ENCODE measurements at regions not wholly inside any gene's neighbourhood (a gene's known extent, or its start where the extent isn't known, plus 50 kb on each side); places are given as distances from the start of the nearest gene placed in this dataset.

DNA sequence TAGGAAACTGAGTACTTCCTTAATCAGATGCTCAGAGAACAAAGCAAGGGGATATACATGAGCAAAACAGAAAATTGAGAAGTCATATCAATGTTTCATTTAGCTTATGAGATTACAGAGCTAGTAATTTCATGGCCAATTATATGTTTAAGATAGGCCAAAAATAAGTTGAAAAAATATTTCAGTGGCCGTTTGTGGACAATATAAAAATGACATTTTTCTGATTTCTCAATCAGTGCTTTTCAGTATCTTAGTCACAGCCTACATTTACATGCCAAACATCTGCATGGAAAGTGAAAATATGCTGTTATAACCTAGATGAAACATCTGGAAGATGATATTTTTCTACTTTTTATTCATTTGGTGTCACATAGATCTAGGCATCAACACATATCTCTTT is 192.5 kb downstream of the HLX start:
- no peak for DNase-seq (ENCODE audit: low read depth)

DNA sequence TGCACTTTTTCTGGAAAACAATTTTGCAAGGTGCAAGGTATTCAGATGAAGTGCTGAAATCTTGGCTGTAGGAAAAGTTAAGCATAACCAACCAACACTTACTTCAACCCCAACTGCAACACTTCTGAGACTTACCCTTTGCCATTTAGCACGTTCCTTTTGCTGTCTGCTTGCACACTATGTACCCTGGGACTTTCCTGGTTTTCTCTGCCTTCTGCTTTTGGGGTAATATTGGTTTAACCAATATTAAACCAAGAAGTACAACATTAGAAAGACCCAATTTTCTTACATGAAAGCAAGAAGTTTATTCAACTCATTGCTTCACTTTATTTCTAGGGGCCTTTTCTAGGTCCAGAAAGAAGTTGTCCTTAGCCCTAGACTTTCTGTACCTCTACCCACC is 193.0 kb downstream of the HLX start:
- DNase-seq (ENCODE audit: low read depth), result no peak

DNA sequence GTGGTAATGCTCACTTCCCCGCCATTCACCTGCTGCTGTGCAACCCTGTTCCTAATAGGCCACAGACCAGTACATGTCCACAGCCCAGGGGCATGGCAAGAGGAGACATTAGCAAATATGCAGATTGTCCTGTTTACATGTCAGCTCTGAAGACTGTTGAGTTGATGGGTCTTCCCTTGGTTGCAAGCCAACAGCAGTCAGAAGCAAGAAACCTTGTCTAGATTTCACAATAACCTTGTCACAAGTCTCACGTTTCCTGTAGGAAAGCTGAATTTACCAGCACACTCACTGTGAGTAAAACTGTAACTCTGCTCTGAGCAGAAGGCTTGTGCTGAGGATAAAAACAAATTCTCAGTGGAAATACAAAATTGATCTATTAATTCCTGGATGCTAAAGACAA is 195.1 kb downstream of the HLX start:
- DNase-seq (ENCODE audit: low read depth), result peak; percentile 71

- DNase-seq (ENCODE audit: low read depth), result no peak
Observed at GRCh38 chr1:221075911-221076310, 196.7 kb downstream of the HLX start.

DNA sequence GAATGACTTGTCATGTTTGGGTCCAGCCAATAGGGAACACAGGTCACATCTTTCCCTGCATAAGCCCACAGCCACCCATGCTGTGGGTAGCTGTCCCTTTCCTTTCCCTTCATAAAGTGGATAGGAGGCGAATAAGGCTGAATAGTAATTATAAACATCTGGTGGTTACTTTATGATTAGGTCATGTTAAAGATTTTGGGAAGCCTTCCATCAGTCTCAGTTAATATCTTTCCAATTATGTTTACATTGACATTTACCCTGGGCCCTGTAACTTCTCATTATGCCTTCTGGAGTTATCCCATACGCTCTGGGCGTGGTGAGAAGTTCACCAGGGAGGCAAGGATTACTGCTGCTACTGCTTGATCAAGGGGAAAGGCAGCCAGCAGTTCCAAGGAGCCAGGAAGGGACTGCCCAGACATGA is 197.2 kb downstream of the HLX start:
- DNase-seq (ENCODE audit: low read depth), result no peak

- DNase-seq (ENCODE audit: low read depth), result peak; percentile 47
Observed at GRCh38 chr1:221078260-221078965, 199.2 kb downstream of the HLX start.

DNA sequence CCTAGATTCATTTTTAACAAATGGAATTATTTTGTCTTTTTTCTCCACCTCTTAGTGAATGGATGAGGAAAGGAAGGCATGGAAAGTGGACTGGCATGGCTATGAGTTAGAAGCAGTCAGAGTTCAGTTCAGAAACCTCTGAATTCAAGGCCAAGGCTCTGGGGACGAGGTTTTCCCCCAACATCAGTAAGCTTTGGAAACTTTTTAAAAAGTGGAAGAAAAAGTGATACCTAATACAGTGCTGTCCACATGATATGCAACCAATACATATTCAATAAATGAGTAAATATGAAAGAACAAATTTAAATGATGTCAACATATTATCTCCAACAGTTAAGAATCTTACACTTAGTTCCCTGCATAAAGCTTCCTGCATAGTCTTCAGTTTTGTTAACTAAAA is 204.7 kb downstream of the HLX start:
- DNase-seq (ENCODE audit: low read depth), result no peak

DNA sequence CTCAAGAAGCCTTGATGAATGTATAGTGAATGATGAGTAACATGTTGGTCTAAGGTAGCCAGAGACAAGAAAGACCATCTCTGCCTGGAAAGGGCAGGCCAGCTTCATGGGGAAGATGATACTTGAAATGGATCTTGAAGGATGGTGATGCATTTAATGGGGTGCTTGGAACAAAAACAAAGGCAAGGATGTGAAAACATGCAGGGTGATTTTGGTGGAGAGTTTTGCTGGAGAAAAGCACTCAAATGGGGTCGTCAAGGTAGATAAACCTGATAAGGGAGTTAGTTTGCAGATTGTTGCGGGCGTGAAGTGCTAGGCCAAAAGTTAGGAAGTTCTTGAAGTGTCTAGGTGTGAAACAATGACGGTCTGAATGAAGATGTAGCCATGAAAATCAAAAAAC is 205.4 kb downstream of the HLX start:
- DNase-seq (ENCODE audit: low read depth), result no peak

GRCh38 chr1:221085701-221086375 is 206.6 kb downstream of the HLX start:
- DNase-seq (ENCODE audit: low read depth), result no peak

DNA sequence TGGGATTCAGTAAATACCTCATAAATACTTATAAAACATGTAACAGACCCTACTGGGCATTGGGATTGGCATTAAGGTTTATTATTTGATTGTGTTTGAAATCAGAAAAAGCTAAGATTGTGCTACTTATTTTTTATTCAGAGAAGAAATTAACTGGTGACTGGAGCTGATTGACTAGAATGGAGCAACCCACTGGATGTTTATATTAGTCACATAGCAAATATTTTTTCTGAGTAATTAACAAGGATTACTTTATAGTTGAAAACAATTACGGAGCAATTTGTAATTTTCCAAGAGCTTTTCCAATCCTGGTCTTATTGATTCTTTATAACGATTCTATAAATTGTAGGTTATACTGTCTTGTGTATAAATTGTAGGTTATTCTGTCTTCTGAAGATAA is 208.7 kb downstream of the HLX start:
- DNase-seq (ENCODE audit: low read depth), result peak; percentile 63

DNA sequence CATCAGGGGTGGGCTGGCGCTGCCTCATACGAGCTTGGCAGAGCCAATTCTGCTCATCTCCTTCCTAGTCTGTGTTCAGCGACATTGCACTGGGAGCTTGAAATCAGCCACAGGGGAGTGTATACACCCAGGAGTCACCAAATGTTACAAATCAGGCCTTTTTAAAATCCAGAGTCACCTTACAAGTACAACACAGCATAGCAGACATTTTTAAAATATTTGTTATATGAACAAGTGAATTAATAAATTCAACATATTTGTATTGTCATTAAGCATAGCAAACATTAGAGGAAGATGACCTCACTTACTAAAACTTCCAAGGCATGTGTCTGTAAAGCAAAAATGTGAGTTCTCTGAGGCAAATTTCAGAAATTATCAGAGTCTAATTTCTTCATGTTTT is 210.0 kb downstream of the HLX start:
- DNase-seq (ENCODE audit: low read depth), result peak; percentile 75

DNA sequence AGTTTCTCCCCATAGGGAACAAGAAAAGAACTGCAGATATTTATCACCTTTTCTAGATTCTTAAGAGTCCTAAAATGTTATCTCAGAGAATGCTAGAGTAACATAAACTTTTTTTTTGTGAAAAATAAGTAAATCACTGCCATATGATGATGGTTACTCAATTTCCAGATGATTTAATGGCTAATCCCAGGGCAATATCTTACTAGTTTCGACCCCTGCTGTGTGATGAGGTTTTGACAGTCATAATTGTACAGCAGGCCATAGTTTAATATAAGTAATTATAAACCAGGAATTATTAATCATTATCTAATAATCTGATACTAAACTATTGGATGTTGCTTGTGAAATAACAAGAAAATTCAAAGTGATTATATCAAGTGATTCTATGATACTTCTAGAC is 210.6 kb downstream of the HLX start:
- no peak for DNase-seq (ENCODE audit: low read depth)

DNA sequence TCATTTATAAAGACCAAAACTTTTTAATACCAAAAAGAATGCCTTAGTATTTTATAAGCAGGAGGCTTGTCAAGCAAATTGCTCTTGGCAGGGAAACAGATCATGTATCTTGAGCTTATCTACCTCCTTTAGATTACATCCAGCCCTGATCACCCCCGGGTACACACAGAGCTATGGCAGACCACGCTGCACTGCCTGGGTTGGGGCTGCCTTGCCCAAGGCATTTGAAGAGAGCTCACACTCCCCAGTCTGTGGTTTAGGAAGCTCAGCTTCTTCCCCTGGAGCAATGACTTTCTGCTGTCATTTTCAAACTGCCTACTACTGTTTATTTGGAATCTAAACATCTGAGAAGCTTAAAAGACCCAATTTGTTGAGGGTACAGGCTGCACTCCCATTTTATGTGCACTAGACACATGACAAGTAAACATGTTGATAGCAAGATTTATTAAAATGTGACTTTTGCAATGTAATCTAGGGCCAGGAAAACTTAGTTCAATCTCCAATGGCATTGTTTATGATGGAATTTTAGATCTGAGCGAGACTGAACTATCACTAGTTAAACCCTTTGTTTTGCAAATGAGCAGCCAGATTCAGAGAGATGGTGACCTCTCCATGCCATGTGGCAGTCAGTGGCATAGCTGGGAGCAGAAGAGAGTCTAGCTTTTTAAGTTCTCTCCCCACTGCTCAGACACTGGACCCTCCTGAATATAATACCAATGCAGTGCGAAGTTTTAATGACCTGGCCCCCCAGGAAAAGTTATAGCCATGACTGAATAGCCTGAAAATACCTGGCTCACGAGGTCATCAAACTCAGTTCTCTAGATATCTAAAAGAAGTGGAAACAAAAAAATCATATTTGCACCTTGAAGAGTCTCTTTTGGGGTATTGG is 214.9 kb downstream of the HLX start:
- DNase-seq (ENCODE audit: low read depth), result no peak

GRCh38 chr1:221097479-221098281 is 218.4 kb downstream of the HLX start:
- peak; percentile 97 for DNase-seq (ENCODE audit: low read depth)

- no peak for DNase-seq (ENCODE audit: low read depth)
Observed at GRCh38 chr1:221098471-221099405, 219.5 kb downstream of the HLX start.

- DNase-seq (ENCODE audit: low read depth), result no peak
Observed at GRCh38 chr1:221099747-221100595, 220.7 kb downstream of the HLX start.

- peak; percentile 90 for DNase-seq (ENCODE audit: low read depth)
Observed at GRCh38 chr1:221100611-221101010, 221.4 kb downstream of the HLX start.

DNA sequence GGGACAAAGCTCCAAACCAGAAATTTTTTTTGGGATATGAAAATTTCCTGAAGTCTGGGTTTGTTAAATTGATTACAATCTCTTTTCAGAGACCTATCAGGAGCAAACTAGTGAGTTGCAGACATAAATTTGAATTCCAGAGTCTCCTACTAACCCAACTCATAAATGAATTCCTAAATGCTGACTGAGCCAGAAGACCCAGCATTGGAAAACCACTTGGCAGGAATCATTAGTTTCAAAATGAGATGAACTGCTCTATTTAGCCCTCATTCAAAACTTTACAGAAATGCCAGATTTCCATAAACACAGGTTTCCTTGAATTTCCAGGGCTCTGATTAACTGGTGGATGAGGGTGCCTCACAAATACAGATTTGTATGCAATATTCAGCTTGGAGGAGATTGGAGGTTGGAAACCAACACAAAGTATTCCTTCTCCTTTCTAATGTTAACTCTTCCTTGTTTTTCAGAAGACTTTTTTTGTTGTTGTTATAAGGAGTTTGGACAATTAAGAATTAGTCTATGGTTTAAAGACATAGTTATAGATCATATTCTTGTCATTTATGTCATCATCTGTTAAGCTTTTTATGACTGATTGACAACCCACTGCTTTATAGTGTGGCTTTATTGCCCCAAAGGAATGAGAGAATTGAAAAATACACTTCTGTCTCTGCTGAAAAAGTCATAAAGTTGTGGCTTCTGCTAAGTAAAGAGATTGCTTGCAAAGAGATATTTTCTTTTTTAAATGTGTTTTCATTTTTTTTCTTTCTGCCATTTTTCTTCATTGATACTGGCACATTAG is 222.8 kb downstream of the HLX start:
- DNase-seq (ENCODE audit: low read depth), result peak; percentile 66

- DNase-seq (ENCODE audit: low read depth), result no peak
Observed at GRCh38 chr1:221104596-221104995, 225.4 kb downstream of the HLX start.
